AG09319 (cell line): ENCODE measurements at regions not wholly inside any gene's neighbourhood (a gene's known extent, or its start where the extent isn't known, plus 50 kb on each side); places are given as distances from the start of the nearest gene placed in this dataset.

ENCODE experiments used
- DNase-seq: peaks from one replicate; pipeline ENCODE4 v3.0.0-alpha.2; 2010; ENCODE audit warnings: low read depth; ENCODE audit errors: extremely low read depth
- CTCF ChIP-seq: IDR thresholded peaks from 2 replicates; pipeline ENCODE4 v1.5.1; 2011; ENCODE audit warnings: low read depth, mild to moderate bottlenecking, inconsistent platforms, low read length, moderate library complexity

GRCh38 chr4:110787707-110788106 is 164.8 kb upstream of the PITX2 start:
- no peak for TF ChIP-seq CTCF
- no peak for DNase-seq

GRCh38 chr4:110788302-110788701 is 165.4 kb upstream of the PITX2 start:
- no peak for DNase-seq
- TF ChIP-seq CTCF = no peak

GRCh38 chr4:110792036-110792435 is 169.2 kb upstream of the PITX2 start:
- no peak for TF ChIP-seq CTCF
- DNase-seq = no peak

GRCh38 chr4:110793381-110793801 is 170.5 kb upstream of the PITX2 start:
- DNase-seq = no peak
- TF ChIP-seq CTCF = no peak

GRCh38 chr4:110793890-110794554 is 171.1 kb upstream of the PITX2 start:
- no peak for DNase-seq
- TF ChIP-seq CTCF = no peak

GRCh38 chr4:110795971-110796370 is 173.1 kb upstream of the PITX2 start:
- TF ChIP-seq CTCF = no peak
- no peak for DNase-seq

GRCh38 chr4:110797486-110797885 is 174.6 kb upstream of the PITX2 start:
- no peak for TF ChIP-seq CTCF
- DNase-seq = no peak
